NB4 (cell line): ENCODE measurements at regions not wholly inside any gene's neighbourhood (a gene's known extent, or its start where the extent isn't known, plus 50 kb on each side); places are given as distances from the start of the nearest gene placed in this dataset.

Experiments used
- CTCF ChIP-seq: IDR thresholded peaks from one replicate; pipeline ENCODE4 v1.5.1; 2012; ENCODE audit warnings: low read depth, low read length
- MYC ChIP-seq: IDR thresholded peaks from 2 replicates; pipeline ENCODE4 v1.6.1; 2011; ENCODE audit warnings: low read depth, low read length
- POLR2A ChIP-seq: IDR thresholded peaks from 2 replicates; pipeline ENCODE4 v1.6.1; 2011; ENCODE audit warnings: mild to moderate bottlenecking; ENCODE audit not compliant: insufficient read length; ENCODE audit errors: extremely low read depth
- TF ChIP-seq, protein P1 (sequence below): IDR thresholded peaks from 2 replicates; pipeline ENCODE4 v1.6.1; 2011; ENCODE audit warnings: low read depth, low read length

GRCh38 chr2:146537477-146537876, 1307.4 kb upstream of the ACVR2A start:
- no peak for TF ChIP-seq MYC
- no peak for TF ChIP-seq CTCF
- TF ChIP-seq POLR2A: no peak
- TF ChIP-seq, protein P1, sequence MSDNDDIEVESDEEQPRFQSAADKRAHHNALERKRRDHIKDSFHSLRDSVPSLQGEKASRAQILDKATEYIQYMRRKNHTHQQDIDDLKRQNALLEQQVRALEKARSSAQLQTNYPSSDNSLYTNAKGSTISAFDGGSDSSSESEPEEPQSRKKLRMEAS: no peak
